NB4 (cell line): ENCODE measurements at regions not wholly inside any gene's neighbourhood (a gene's known extent, or its start where the extent isn't known, plus 50 kb on each side); places are given as distances from the start of the nearest gene placed in this dataset.

Source experiments
- DNase-seq: peaks from one replicate; pipeline ENCODE4 v3.0.0; 2010; ENCODE audit warnings: low read depth
- H3K4me3 ChIP-seq: one replicate; pipeline ENCODE4 v1.5.1; 2011; ENCODE audit warnings: mild to moderate bottlenecking, low read depth, low read length, moderate library complexity
- CTCF ChIP-seq: IDR thresholded peaks from one replicate; pipeline ENCODE4 v1.5.1; 2012; ENCODE audit warnings: low read depth, low read length
- MYC ChIP-seq: IDR thresholded peaks from 2 replicates; pipeline ENCODE4 v1.6.1; 2011; ENCODE audit warnings: low read depth, low read length

GRCh38 chr2:158745067-158745865, 49.9 kb upstream of the DAPL1 start:
- peak; percentile 61 for DNase-seq

More at GRCh38 chr2:158745067-158745865, 49.9 kb upstream of the DAPL1 start:
- no peak overlapping the region for H3K4me3 ChIP-seq
- TF ChIP-seq CTCF (peak; percentile 61), MYC (no peak)
